ENCODE measurements at regions not wholly inside any gene's neighbourhood (a gene's known extent, or its start where the extent isn't known, plus 50 kb on each side); places are given as distances from the start of the nearest gene placed in this dataset.

- TF ChIP-seq, protein P1, sequence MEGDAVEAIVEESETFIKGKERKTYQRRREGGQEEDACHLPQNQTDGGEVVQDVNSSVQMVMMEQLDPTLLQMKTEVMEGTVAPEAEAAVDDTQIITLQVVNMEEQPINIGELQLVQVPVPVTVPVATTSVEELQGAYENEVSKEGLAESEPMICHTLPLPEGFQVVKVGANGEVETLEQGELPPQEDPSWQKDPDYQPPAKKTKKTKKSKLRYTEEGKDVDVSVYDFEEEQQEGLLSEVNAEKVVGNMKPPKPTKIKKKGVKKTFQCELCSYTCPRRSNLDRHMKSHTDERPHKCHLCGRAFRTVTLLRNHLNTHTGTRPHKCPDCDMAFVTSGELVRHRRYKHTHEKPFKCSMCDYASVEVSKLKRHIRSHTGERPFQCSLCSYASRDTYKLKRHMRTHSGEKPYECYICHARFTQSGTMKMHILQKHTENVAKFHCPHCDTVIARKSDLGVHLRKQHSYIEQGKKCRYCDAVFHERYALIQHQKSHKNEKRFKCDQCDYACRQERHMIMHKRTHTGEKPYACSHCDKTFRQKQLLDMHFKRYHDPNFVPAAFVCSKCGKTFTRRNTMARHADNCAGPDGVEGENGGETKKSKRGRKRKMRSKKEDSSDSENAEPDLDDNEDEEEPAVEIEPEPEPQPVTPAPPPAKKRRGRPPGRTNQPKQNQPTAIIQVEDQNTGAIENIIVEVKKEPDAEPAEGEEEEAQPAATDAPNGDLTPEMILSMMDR (IDR thresholded peaks at IDR 0.05; ENCODE audit: low read depth, low read length): no peak
- H3K4me3 ChIP-seq (replicated peaks in 1 of 2; ENCODE audit: low read depth in 2 of 2, low read length in 2 of 2): no peak overlapping the region
- DNase-seq (ENCODE audit: low read depth in 2 of 2): no peak
Measured at GRCh38 chr1:175823406-175823805, 80.0 kb upstream of the TNR start.

GRCh38 chr1:175822580-175822979, 79.2 kb upstream of the TNR start:
- TF ChIP-seq, protein P1 (IDR thresholded peaks at IDR 0.05; ENCODE audit: low read depth, low read length): no peak
- DNase-seq (ENCODE audit: low read depth in 2 of 2): peak in 1 of 2 donors; percentile 15

DNA sequence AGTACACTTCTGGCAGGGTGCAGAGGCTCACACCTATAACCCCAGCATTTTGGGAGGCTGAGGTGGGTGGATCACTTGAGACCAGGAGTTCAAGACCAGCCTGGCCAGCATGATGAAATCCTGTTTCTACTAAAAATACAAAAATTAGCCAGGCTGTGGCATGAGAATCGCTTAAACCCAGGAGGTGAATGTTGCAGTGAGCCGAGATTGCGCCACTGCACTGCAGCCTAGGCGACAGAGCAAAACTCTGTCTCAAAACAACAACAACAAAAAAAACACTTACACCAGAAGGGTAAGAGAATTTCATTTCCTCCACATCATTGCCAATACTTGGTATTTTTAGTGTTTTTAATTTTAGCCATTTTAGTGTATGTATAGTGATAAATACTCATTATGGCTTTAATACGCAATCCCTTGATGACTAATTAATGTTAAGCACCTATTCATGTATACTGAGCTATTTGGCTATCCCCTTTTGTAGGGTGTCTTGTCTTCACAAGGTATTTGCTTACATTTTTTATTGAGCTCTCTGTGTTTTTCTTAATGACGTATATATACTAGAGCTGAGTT, 77.1 kb upstream of the TNR start:
- H3K4me3 ChIP-seq (replicated peaks in 1 of 2; ENCODE audit: low read depth in 2 of 2, low read length in 2 of 2): no peak overlapping the region
- TF ChIP-seq, protein P1 (IDR thresholded peaks at IDR 0.05; ENCODE audit: low read depth, low read length): no peak
- no peak for DNase-seq (ENCODE audit: low read depth in 2 of 2)

More at GRCh38 chr1:175822580-175822979, 79.2 kb upstream of the TNR start:
- no peak overlapping the region for H3K4me3 ChIP-seq (replicated peaks in 1 of 2; ENCODE audit: low read depth in 2 of 2, low read length in 2 of 2)

GRCh38 chr1:175818929-175819328, 75.5 kb upstream of the TNR start:
- H3K4me3 ChIP-seq (replicated peaks in 1 of 2; ENCODE audit: low read depth in 2 of 2, low read length in 2 of 2): no peak overlapping the region
- no peak for DNase-seq (ENCODE audit: low read depth in 2 of 2)
- TF ChIP-seq, protein P1 (IDR thresholded peaks at IDR 0.05; ENCODE audit: low read depth, low read length): no peak

- DNase-seq (ENCODE audit: low read depth in 2 of 2): no peak
- H3K4me3 ChIP-seq (replicated peaks in 1 of 2; ENCODE audit: low read depth in 2 of 2, low read length in 2 of 2): no peak overlapping the region
- TF ChIP-seq, protein P1 (IDR thresholded peaks at IDR 0.05; ENCODE audit: low read depth, low read length): no peak
Measured at GRCh38 chr1:175817445-175817844, 74.0 kb upstream of the TNR start.

- TF ChIP-seq, protein P1 (IDR thresholded peaks at IDR 0.05; ENCODE audit: low read depth, low read length): no peak
- no peak overlapping the region for H3K4me3 ChIP-seq (replicated peaks in 1 of 2; ENCODE audit: low read depth in 2 of 2, low read length in 2 of 2)
- no peak for DNase-seq (ENCODE audit: low read depth in 2 of 2)
Measured at GRCh38 chr1:175814885-175815284, 71.5 kb upstream of the TNR start.

DNA sequence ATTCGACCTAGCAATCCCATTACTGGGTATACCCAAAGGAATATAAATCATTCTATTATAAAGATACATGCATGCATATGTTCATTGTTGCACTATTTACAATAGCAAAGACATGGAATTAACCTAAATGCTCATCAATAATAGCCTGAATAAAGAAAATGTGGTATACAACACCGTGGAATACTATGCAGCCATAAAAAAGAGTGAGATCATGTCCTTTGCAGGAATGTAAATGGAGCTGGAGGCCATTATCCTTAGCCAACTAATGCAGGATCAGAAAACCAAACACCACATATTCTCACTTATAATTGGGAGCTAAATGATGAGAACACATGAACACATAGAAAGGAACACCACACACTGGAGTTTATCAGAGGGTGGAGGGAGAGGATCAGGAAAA, 69.5 kb upstream of the TNR start:
- H3K4me3 ChIP-seq (replicated peaks in 1 of 2; ENCODE audit: low read depth in 2 of 2, low read length in 2 of 2): no peak overlapping the region
- TF ChIP-seq, protein P1 (IDR thresholded peaks at IDR 0.05; ENCODE audit: low read depth, low read length): no peak
- DNase-seq (ENCODE audit: low read depth in 2 of 2): no peak

Data from cardiac fibroblast (primary cell).